ENCODE measurements at regions not wholly inside any gene's neighbourhood (a gene's known extent, or its start where the extent isn't known, plus 50 kb on each side); places are given as distances from the start of the nearest gene placed in this dataset.

GRCh38 chr9:79809931-79810330, 238.2 kb downstream of the TLE4 start:
- TF ChIP-seq CTCF (conservative IDR thresholded peaks at IDR 0.05; ENCODE audit: low read length) (no peak), EZH2phosphoT487 (IDR thresholded peaks at IDR 0.05; ENCODE audit: borderline replicate concordance) (no peak)

Data from Loucy (cell line).